ENCODE measurements at regions not wholly inside any gene's neighbourhood (a gene's known extent, or its start where the extent isn't known, plus 50 kb on each side); places are given as distances from the start of the nearest gene placed in this dataset.

GRCh38 chr4:24057915-24058559 is 168.2 kb upstream of the PPARGC1A start:
- no peak overlapping the region for H3K4me3 ChIP-seq (ENCODE audit: low read depth, low read length)
- H2BK5ac ChIP-seq (ENCODE audit: low read depth, low read length, poor library complexity): no peak overlapping the region
- H3K4me2 ChIP-seq (ENCODE audit: low read length): no peak overlapping the region
- H2AFZ ChIP-seq (ENCODE audit: insufficient read depth, low read length, poor library complexity): no peak overlapping the region
- no peak overlapping the region for H4K8ac ChIP-seq (ENCODE audit: low read depth, low read length)
- no peak overlapping the region for H2BK120ac ChIP-seq (ENCODE audit: insufficient read depth, low read length, poor library complexity)
- no peaks in the 10 kb centered on the region for H3K79me2 ChIP-seq (ENCODE audit: control insufficient read depth, insufficient read depth, low read length, poor library complexity)
- no peaks in the 10 kb centered on the region for H3K79me1 ChIP-seq (ENCODE audit: low read length)
- H3K14ac ChIP-seq (ENCODE audit: low read length): no peak overlapping the region
- DNase-seq: no peak
- H3K23ac ChIP-seq (ENCODE audit: low read length): no peak overlapping the region
- no peak overlapping the region for H4K91ac ChIP-seq (ENCODE audit: low read depth, low read length)
- no peak overlapping the region for H3K27ac ChIP-seq (ENCODE audit: low read depth, low read length)
- H3K9me3 ChIP-seq (ENCODE audit: insufficient read depth, low read depth, low read length): no peaks in the 10 kb centered on the region
- no peak overlapping the region for H4K12ac ChIP-seq (ENCODE audit: low read depth, low read length)
- no CpG with 5 or more reads among the region's 10 CpGs for WGBS (ENCODE audit: extremely low coverage, insufficient coverage, insufficient read length)
- no peak overlapping the region for H3K18ac ChIP-seq (ENCODE audit: low read length)
- no peak overlapping the region for H3K4ac ChIP-seq (ENCODE audit: low read depth, low read length)
- no peak overlapping the region for H2BK12ac ChIP-seq (ENCODE audit: low read length)
- H3K4me1 ChIP-seq (ENCODE audit: control insufficient read depth in 1 of 2, insufficient read depth in 2 of 2, low read length in 2 of 2): no peaks in the 10 kb centered on the region
- H3K9ac ChIP-seq (ENCODE audit: low read length): no peak overlapping the region
- H2AK5ac ChIP-seq (ENCODE audit: low read length): no peak overlapping the region
- no peaks in the 10 kb centered on the region for H3K27me3 ChIP-seq (ENCODE audit: insufficient read depth, low read length)
- no peaks in the 10 kb centered on the region for H3K36me3 ChIP-seq (ENCODE audit: control insufficient read depth in 1 of 2, insufficient read depth in 2 of 2, low read length in 2 of 2)

- Histone ChIP-seq H3K4me1 (ENCODE audit: control insufficient read depth in 1 of 2, insufficient read depth in 2 of 2, low read length in 2 of 2) (no peaks in the 10 kb centered on the region), H4K91ac (ENCODE audit: low read depth, low read length) (no peak overlapping the region), H3K79me1 (ENCODE audit: low read length) (no peaks in the 10 kb centered on the region), H2AK5ac (ENCODE audit: low read length) (no peak overlapping the region), H2BK5ac (ENCODE audit: low read depth, low read length, poor library complexity) (no peak overlapping the region), H4K8ac (ENCODE audit: low read depth, low read length) (no peak overlapping the region), H3K27ac (ENCODE audit: low read depth, low read length) (no peak overlapping the region), H2BK120ac (ENCODE audit: insufficient read depth, low read length, poor library complexity) (no peak overlapping the region), H3K27me3 (ENCODE audit: insufficient read depth, low read length) (no peaks in the 10 kb centered on the region), H3K79me2 (ENCODE audit: control insufficient read depth, insufficient read depth, low read length, poor library complexity) (no peaks in the 10 kb centered on the region), H3K9ac (ENCODE audit: low read length) (no peak overlapping the region), H2BK12ac (ENCODE audit: low read length) (no peak overlapping the region), H3K9me3 (ENCODE audit: insufficient read depth, low read depth, low read length) (no peaks in the 10 kb centered on the region), H3K14ac (ENCODE audit: low read length) (no peak overlapping the region), H3K4ac (ENCODE audit: low read depth, low read length) (no peak overlapping the region), H4K12ac (ENCODE audit: low read depth, low read length) (no peak overlapping the region), H3K4me2 (ENCODE audit: low read length) (no peak overlapping the region), H3K36me3 (ENCODE audit: control insufficient read depth in 1 of 2, insufficient read depth in 2 of 2, low read length in 2 of 2) (no peaks in the 10 kb centered on the region), H3K4me3 (ENCODE audit: low read depth, low read length) (no peak overlapping the region), H3K18ac (ENCODE audit: low read length) (no peak overlapping the region), H2AFZ (ENCODE audit: insufficient read depth, low read length, poor library complexity) (no peak overlapping the region), H3K23ac (ENCODE audit: low read length) (no peak overlapping the region)
- no CpG with 5 or more reads among the region's 1 CpG for WGBS (ENCODE audit: extremely low coverage, insufficient coverage, insufficient read length)
- no peak for DNase-seq
These were observed 166.4 kb upstream of the PPARGC1A start for GRCh38 chr4:24056289-24056688.

GRCh38 chr4:24055623-24056022 is 165.8 kb upstream of the PPARGC1A start:
- H3K4me2 ChIP-seq (ENCODE audit: low read length): no peak overlapping the region
- no peaks in the 10 kb centered on the region for H3K27me3 ChIP-seq (ENCODE audit: insufficient read depth, low read length)
- WGBS (ENCODE audit: extremely low coverage, insufficient coverage, insufficient read length): no CpG with 5 or more reads among the region's 3 CpGs
- H2BK5ac ChIP-seq (ENCODE audit: low read depth, low read length, poor library complexity): no peak overlapping the region
- no peak overlapping the region for H3K4me3 ChIP-seq (ENCODE audit: low read depth, low read length)
- H3K18ac ChIP-seq (ENCODE audit: low read length): no peak overlapping the region
- no peak overlapping the region for H3K4ac ChIP-seq (ENCODE audit: low read depth, low read length)
- no peaks in the 10 kb centered on the region for H3K9me3 ChIP-seq (ENCODE audit: insufficient read depth, low read depth, low read length)
- no peaks in the 10 kb centered on the region for H3K36me3 ChIP-seq (ENCODE audit: control insufficient read depth in 1 of 2, insufficient read depth in 2 of 2, low read length in 2 of 2)
- H3K4me1 ChIP-seq (ENCODE audit: control insufficient read depth in 1 of 2, insufficient read depth in 2 of 2, low read length in 2 of 2): no peaks in the 10 kb centered on the region
- H2BK120ac ChIP-seq (ENCODE audit: insufficient read depth, low read length, poor library complexity): no peak overlapping the region
- H3K23ac ChIP-seq (ENCODE audit: low read length): no peak overlapping the region
- H4K91ac ChIP-seq (ENCODE audit: low read depth, low read length): no peak overlapping the region
- H3K27ac ChIP-seq (ENCODE audit: low read depth, low read length): no peak overlapping the region
- no peak overlapping the region for H2AK5ac ChIP-seq (ENCODE audit: low read length)
- no peak for DNase-seq
- no peak overlapping the region for H2BK12ac ChIP-seq (ENCODE audit: low read length)
- no peak overlapping the region for H4K12ac ChIP-seq (ENCODE audit: low read depth, low read length)
- H3K9ac ChIP-seq (ENCODE audit: low read length): no peak overlapping the region
- no peak overlapping the region for H3K14ac ChIP-seq (ENCODE audit: low read length)
- H3K79me1 ChIP-seq (ENCODE audit: low read length): no peaks in the 10 kb centered on the region
- H2AFZ ChIP-seq (ENCODE audit: insufficient read depth, low read length, poor library complexity): no peak overlapping the region
- no peak overlapping the region for H4K8ac ChIP-seq (ENCODE audit: low read depth, low read length)
- no peaks in the 10 kb centered on the region for H3K79me2 ChIP-seq (ENCODE audit: control insufficient read depth, insufficient read depth, low read length, poor library complexity)

- Histone ChIP-seq H3K18ac (ENCODE audit: low read length) (no peak overlapping the region), H2BK12ac (ENCODE audit: low read length) (no peak overlapping the region), H3K27ac (ENCODE audit: low read depth, low read length) (no peak overlapping the region), H2AK5ac (ENCODE audit: low read length) (no peak overlapping the region), H3K79me1 (ENCODE audit: low read length) (no peaks in the 10 kb centered on the region), H3K9ac (ENCODE audit: low read length) (no peak overlapping the region), H3K36me3 (ENCODE audit: control insufficient read depth in 1 of 2, insufficient read depth in 2 of 2, low read length in 2 of 2) (no peaks in the 10 kb centered on the region), H4K8ac (ENCODE audit: low read depth, low read length) (no peak overlapping the region), H3K27me3 (ENCODE audit: insufficient read depth, low read length) (no peaks in the 10 kb centered on the region), H3K23ac (ENCODE audit: low read length) (no peak overlapping the region), H2BK5ac (ENCODE audit: low read depth, low read length, poor library complexity) (no peak overlapping the region), H2AFZ (ENCODE audit: insufficient read depth, low read length, poor library complexity) (no peak overlapping the region), H4K91ac (ENCODE audit: low read depth, low read length) (no peak overlapping the region), H3K14ac (ENCODE audit: low read length) (no peak overlapping the region), H3K9me3 (ENCODE audit: insufficient read depth, low read depth, low read length) (no peaks in the 10 kb centered on the region), H2BK120ac (ENCODE audit: insufficient read depth, low read length, poor library complexity) (no peak overlapping the region), H3K4ac (ENCODE audit: low read depth, low read length) (no peak overlapping the region), H3K4me3 (ENCODE audit: low read depth, low read length) (no peak overlapping the region), H3K79me2 (ENCODE audit: control insufficient read depth, insufficient read depth, low read length, poor library complexity) (no peaks in the 10 kb centered on the region), H4K12ac (ENCODE audit: low read depth, low read length) (no peak overlapping the region), H3K4me2 (ENCODE audit: low read length) (no peak overlapping the region), H3K4me1 (ENCODE audit: control insufficient read depth in 1 of 2, insufficient read depth in 2 of 2, low read length in 2 of 2) (no peaks in the 10 kb centered on the region)
- DNase-seq: no peak
- WGBS (ENCODE audit: extremely low coverage, insufficient coverage, insufficient read length): no CpG with 5 or more reads among the region's 3 CpGs
These were observed 165.1 kb upstream of the PPARGC1A start for GRCh38 chr4:24054910-24055309.
